ENCODE measurements at regions not wholly inside any gene's neighbourhood (a gene's known extent, or its start where the extent isn't known, plus 50 kb on each side); places are given as distances from the start of the nearest gene placed in this dataset.
"Not testable (repeated sequence)": the region's sequence is repeated elsewhere in the genome, so short reads cannot be mapped to it uniquely, and the experiment has no call there.

- H3K36me3 ChIP-seq (ENCODE audit: control insufficient read depth in 5 of 5, insufficient read depth in 5 of 5, low read length in 5 of 5); H3K4me3 ChIP-seq (ENCODE audit: low read depth in 1 of 5, low read length in 5 of 5); H3K4me1 ChIP-seq (ENCODE audit: control insufficient read depth in 5 of 5, insufficient read depth in 5 of 5, low read length in 5 of 5); H3K27ac ChIP-seq (ENCODE audit: low read depth, low read length); H3K27me3 ChIP-seq (ENCODE audit: control insufficient read depth in 5 of 5, insufficient read depth in 4 of 5, low read length in 5 of 5); H3K9ac ChIP-seq (ENCODE audit: low read length in 5 of 5): not testable (repeated sequence)
- peaks cover 0 to 33% (median 9%) of the 10 kb centered on the region in 5 donors for H3K9me3 ChIP-seq (ENCODE audit: control insufficient read depth in 5 of 5, low read length in 5 of 5)
These were observed 673.8 kb downstream of the CDH9 start for GRCh38 chr5:26364624-26365023.

DNA sequence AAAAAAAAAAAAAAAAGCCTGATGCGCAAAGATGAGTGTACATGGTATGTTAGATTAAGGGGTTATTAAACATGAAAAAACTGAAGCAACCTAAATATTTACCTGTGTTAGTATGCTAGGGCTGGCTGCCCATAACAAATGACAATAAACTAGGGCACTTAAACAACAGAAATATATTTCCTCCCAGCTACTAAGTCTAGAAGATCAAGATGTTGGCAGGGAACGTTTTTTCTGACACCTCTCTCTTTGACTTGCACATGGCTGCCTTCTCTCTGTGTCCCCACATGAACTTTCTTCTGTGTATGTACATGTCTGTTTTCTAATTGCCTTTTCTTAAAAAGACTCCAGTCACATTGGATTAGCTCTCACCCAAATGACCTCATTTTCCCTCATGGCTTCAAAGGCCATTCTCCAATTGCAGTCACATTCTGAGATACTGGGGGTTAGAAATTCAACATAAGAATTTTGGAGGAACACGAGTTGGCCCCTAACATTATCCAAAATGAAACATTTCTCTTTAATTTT is 694.5 kb downstream of the CDH9 start:
- Histone ChIP-seq H3K4me1 (ENCODE audit: control insufficient read depth in 5 of 5, insufficient read depth in 5 of 5, low read length in 5 of 5) (no peaks in the 10 kb centered on the region), H3K9ac (ENCODE audit: low read length in 5 of 5) (no peak overlapping the region), H3K4me3 (ENCODE audit: low read depth in 1 of 5, low read length in 5 of 5) (no peak overlapping the region), H3K27me3 (ENCODE audit: control insufficient read depth in 5 of 5, insufficient read depth in 4 of 5, low read length in 5 of 5) (no peaks in the 10 kb centered on the region), H3K27ac (ENCODE audit: low read depth, low read length) (no peak overlapping the region), H3K36me3 (ENCODE audit: control insufficient read depth in 5 of 5, insufficient read depth in 5 of 5, low read length in 5 of 5) (no peaks in the 10 kb centered on the region), H3K9me3 (ENCODE audit: control insufficient read depth in 5 of 5, low read length in 5 of 5) (no peaks in the 10 kb centered on the region)

GRCh38 chr5:26339576-26339975 is 698.8 kb downstream of the CDH9 start:
- H3K27me3 ChIP-seq (ENCODE audit: control insufficient read depth in 5 of 5, insufficient read depth in 4 of 5, low read length in 5 of 5): no peaks in the 10 kb centered on the region
- no peak overlapping the region for H3K9ac ChIP-seq (ENCODE audit: low read length in 5 of 5)

DNA sequence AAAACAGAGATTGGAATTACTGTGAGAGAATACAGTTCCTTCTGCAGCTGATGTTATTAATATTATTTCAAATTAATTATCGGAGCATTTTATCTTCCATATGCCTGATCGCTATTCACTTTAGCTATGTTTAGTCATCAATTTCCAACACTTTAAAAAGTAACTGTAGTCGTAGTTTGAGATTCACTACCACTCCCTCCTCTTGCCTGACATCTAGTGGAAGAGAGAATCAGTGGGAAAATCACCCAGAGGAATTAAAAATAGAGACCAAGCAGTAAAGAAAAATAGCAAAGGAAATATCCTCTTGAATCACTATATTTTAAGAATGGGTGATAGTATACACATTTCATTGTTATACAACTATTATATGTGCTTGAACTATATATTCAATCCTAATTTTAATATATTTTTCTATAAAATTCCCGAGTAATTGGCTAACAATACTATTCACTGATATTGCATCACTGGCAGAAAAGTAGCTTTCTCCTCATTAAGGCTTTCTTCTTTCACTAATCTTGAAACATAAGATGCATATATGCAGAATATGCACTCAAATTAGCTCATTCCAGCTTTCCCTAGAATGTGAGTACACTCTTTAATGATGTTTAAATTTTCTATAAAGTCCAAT is 708.7 kb downstream of the CDH9 start:
- H3K36me3 ChIP-seq (ENCODE audit: control insufficient read depth in 5 of 5, insufficient read depth in 5 of 5, low read length in 5 of 5): no peaks in the 10 kb centered on the region
- H3K4me3 ChIP-seq (ENCODE audit: low read depth in 1 of 5, low read length in 5 of 5): no peak overlapping the region
- H3K9ac ChIP-seq (ENCODE audit: low read length in 5 of 5): no peak overlapping the region
- H3K4me1 ChIP-seq (ENCODE audit: control insufficient read depth in 5 of 5, insufficient read depth in 5 of 5, low read length in 5 of 5): no peaks in the 10 kb centered on the region
- no peaks in the 10 kb centered on the region for H3K27me3 ChIP-seq (ENCODE audit: control insufficient read depth in 5 of 5, insufficient read depth in 4 of 5, low read length in 5 of 5)
- no peak overlapping the region for H3K27ac ChIP-seq (ENCODE audit: low read depth, low read length)
- H3K9me3 ChIP-seq (ENCODE audit: control insufficient read depth in 5 of 5, low read length in 5 of 5): peaks cover 0 to 4% (median 0%) of the 10 kb centered on the region in 5 donors

More at GRCh38 chr5:26339576-26339975, 698.8 kb downstream of the CDH9 start:
- Histone ChIP-seq H3K4me3 (ENCODE audit: low read depth in 1 of 5, low read length in 5 of 5) (no peak overlapping the region), H3K9me3 (ENCODE audit: control insufficient read depth in 5 of 5, low read length in 5 of 5) (peaks cover 0 to 2% (median 0%) of the 10 kb centered on the region in 5 donors), H3K36me3 (ENCODE audit: control insufficient read depth in 5 of 5, insufficient read depth in 5 of 5, low read length in 5 of 5) (no peaks in the 10 kb centered on the region), H3K4me1 (ENCODE audit: control insufficient read depth in 5 of 5, insufficient read depth in 5 of 5, low read length in 5 of 5) (no peaks in the 10 kb centered on the region), H3K27ac (ENCODE audit: low read depth, low read length) (no peak overlapping the region)

- H3K4me1 ChIP-seq (ENCODE audit: control insufficient read depth in 5 of 5, insufficient read depth in 5 of 5, low read length in 5 of 5): peaks cover 0 to 5% (median 0%) of the 10 kb centered on the region in 5 donors
- no peak overlapping the region for H3K9ac ChIP-seq (ENCODE audit: low read length in 5 of 5)
- H3K36me3 ChIP-seq (ENCODE audit: control insufficient read depth in 5 of 5, insufficient read depth in 5 of 5, low read length in 5 of 5): no peaks in the 10 kb centered on the region
- no peaks in the 10 kb centered on the region for H3K27me3 ChIP-seq (ENCODE audit: control insufficient read depth in 5 of 5, insufficient read depth in 4 of 5, low read length in 5 of 5)
- no peak overlapping the region for H3K4me3 ChIP-seq (ENCODE audit: low read depth in 1 of 5, low read length in 5 of 5)
- H3K9me3 ChIP-seq (ENCODE audit: control insufficient read depth in 5 of 5, low read length in 5 of 5): peaks cover 0 to 7% (median 0%) of the 10 kb centered on the region in 5 donors
- H3K27ac ChIP-seq (ENCODE audit: low read depth, low read length): no peak overlapping the region
These were observed 712.1 kb downstream of the CDH9 start for GRCh38 chr5:26326153-26326759.

GRCh38 chr5:26325432-26325831 is 713.0 kb downstream of the CDH9 start:
- H3K27me3 ChIP-seq (ENCODE audit: control insufficient read depth in 5 of 5, insufficient read depth in 4 of 5, low read length in 5 of 5); H3K4me1 ChIP-seq (ENCODE audit: control insufficient read depth in 5 of 5, insufficient read depth in 5 of 5, low read length in 5 of 5); H3K9me3 ChIP-seq (ENCODE audit: control insufficient read depth in 5 of 5, low read length in 5 of 5); H3K4me3 ChIP-seq (ENCODE audit: low read depth in 1 of 5, low read length in 5 of 5); H3K27ac ChIP-seq (ENCODE audit: low read depth, low read length); H3K36me3 ChIP-seq (ENCODE audit: control insufficient read depth in 5 of 5, insufficient read depth in 5 of 5, low read length in 5 of 5); H3K9ac ChIP-seq (ENCODE audit: low read length in 5 of 5): not testable (repeated sequence)

DNA sequence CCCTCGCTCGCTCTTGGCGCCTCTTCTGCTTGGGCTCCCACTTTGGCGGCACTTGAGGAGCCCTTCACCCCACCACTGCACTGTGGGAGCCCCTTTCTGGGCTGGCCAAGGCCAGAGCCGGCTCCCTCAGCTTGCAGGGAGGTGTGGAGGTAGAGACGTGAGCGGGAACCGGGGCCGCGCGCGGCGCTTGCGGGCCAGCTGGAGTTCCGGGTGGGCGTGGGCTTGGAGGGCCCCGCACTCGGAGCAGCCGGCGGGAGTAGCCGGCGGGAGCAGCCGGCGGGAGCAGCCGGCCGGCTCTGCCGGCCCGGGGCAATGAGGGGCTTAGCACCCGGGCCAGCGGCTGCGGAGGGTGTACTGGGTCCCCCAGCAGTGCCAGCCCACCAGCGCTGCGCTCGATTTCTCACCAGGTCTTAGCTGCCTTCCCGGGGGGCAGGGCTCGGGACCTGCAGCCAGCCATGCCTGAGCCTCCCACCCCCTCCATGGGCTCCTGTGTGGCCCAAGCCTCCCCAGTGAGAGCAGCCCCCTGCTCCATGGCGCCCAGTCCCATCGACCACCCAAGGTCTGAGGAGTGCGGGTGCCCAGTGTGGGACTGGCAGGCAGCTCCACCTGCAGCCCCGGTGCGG is 714.0 kb downstream of the CDH9 start:
- H3K4me1 ChIP-seq (ENCODE audit: control insufficient read depth in 5 of 5, insufficient read depth in 5 of 5, low read length in 5 of 5); H3K9me3 ChIP-seq (ENCODE audit: control insufficient read depth in 5 of 5, low read length in 5 of 5); H3K4me3 ChIP-seq (ENCODE audit: low read depth in 1 of 5, low read length in 5 of 5); H3K36me3 ChIP-seq (ENCODE audit: control insufficient read depth in 5 of 5, insufficient read depth in 5 of 5, low read length in 5 of 5); H3K9ac ChIP-seq (ENCODE audit: low read length in 5 of 5); H3K27ac ChIP-seq (ENCODE audit: low read depth, low read length); H3K27me3 ChIP-seq (ENCODE audit: control insufficient read depth in 5 of 5, insufficient read depth in 4 of 5, low read length in 5 of 5): not testable (repeated sequence)

DNA sequence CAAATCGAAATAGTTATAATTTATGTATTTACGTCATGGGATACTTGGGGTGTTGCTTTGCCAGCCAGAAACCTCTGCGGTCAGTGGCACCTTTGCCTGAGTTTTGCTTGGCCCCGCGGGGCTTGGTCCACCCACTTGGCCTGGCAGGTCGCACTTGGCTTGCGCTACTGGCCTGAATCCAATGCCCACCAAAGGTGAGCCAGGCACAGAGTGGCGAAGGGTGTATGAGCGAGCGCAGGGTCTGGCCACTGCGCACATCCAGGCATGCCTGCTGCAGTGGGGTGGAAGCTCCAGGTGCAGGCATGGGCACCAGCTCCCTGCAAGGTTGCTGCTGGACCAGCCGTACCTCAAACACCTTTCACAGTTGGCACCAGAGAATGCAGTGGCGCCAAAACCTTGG is 714.6 kb downstream of the CDH9 start:
- Histone ChIP-seq H3K36me3 (ENCODE audit: control insufficient read depth in 5 of 5, insufficient read depth in 5 of 5, low read length in 5 of 5) (no peaks in the 10 kb centered on the region), H3K27me3 (ENCODE audit: control insufficient read depth in 5 of 5, insufficient read depth in 4 of 5, low read length in 5 of 5) (no peaks in the 10 kb centered on the region), H3K9me3 (ENCODE audit: control insufficient read depth in 5 of 5, low read length in 5 of 5) (peaks cover 0 to 7% (median 0%) of the 10 kb centered on the region in 5 donors), H3K4me1 (ENCODE audit: control insufficient read depth in 5 of 5, insufficient read depth in 5 of 5, low read length in 5 of 5) (peaks cover 0 to 9% (median 0%) of the 10 kb centered on the region in 5 donors), H3K4me3 (ENCODE audit: low read depth in 1 of 5, low read length in 5 of 5) (no peak overlapping the region), H3K27ac (ENCODE audit: low read depth, low read length) (no peak overlapping the region), H3K9ac (ENCODE audit: low read length in 5 of 5) (no peak overlapping the region)

DNA sequence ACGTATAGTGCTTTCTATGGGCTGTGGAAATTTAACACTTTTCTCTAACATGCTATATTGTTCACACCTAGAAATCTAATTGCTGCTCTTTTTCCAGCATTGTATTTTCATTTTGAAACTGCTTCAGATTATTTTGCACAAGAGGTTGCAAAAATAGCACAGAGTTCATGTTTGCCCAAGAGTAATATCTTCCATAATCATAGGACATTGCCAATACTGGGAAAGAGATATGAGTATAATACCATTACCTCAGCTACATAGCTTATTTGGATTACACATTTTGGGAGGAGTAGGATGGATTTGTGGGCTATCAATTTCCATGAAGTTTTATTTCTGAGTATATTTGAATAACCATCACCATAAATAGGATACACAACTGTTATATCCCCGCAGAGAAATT is 717.1 kb downstream of the CDH9 start:
- H3K9me3 ChIP-seq (ENCODE audit: control insufficient read depth in 5 of 5, low read length in 5 of 5): peaks cover 0 to 6% (median 0%) of the 10 kb centered on the region in 5 donors
- no peak overlapping the region for H3K9ac ChIP-seq (ENCODE audit: low read length in 5 of 5)
- H3K27me3 ChIP-seq (ENCODE audit: control insufficient read depth in 5 of 5, insufficient read depth in 4 of 5, low read length in 5 of 5): no peaks in the 10 kb centered on the region
- H3K4me3 ChIP-seq (ENCODE audit: low read depth in 1 of 5, low read length in 5 of 5): no peak overlapping the region
- H3K27ac ChIP-seq (ENCODE audit: low read depth, low read length): no peak overlapping the region
- H3K4me1 ChIP-seq (ENCODE audit: control insufficient read depth in 5 of 5, insufficient read depth in 5 of 5, low read length in 5 of 5): peaks cover 0 to 9% (median 0%) of the 10 kb centered on the region in 5 donors
- no peaks in the 10 kb centered on the region for H3K36me3 ChIP-seq (ENCODE audit: control insufficient read depth in 5 of 5, insufficient read depth in 5 of 5, low read length in 5 of 5)

- no peak overlapping the region for H3K27ac ChIP-seq (ENCODE audit: low read depth, low read length)
- H3K27me3 ChIP-seq (ENCODE audit: control insufficient read depth in 5 of 5, insufficient read depth in 4 of 5, low read length in 5 of 5): no peaks in the 10 kb centered on the region
- no peak overlapping the region for H3K9ac ChIP-seq (ENCODE audit: low read length in 5 of 5)
- no peak overlapping the region for H3K4me3 ChIP-seq (ENCODE audit: low read depth in 1 of 5, low read length in 5 of 5)
- no peaks in the 10 kb centered on the region for H3K9me3 ChIP-seq (ENCODE audit: control insufficient read depth in 5 of 5, low read length in 5 of 5)
- no peaks in the 10 kb centered on the region for H3K36me3 ChIP-seq (ENCODE audit: control insufficient read depth in 5 of 5, insufficient read depth in 5 of 5, low read length in 5 of 5)
- H3K4me1 ChIP-seq (ENCODE audit: control insufficient read depth in 5 of 5, insufficient read depth in 5 of 5, low read length in 5 of 5): no peaks in the 10 kb centered on the region
These were observed 728.0 kb downstream of the CDH9 start for GRCh38 chr5:26310415-26310814.

Data from subcutaneous abdominal adipose tissue (tissue), 5 donors.